SK-N-SH (cell line): ENCODE measurements at regions not wholly inside any gene's neighbourhood (a gene's known extent, or its start where the extent isn't known, plus 50 kb on each side); places are given as distances from the start of the nearest gene placed in this dataset.

ENCODE experiments used
- CTCF ChIA-PET: fragments of 300-600, 350-600 bp; formaldehyde crosslinking; extraction: SDS; loops from one replicate; lab custom pipeline; 2021; lab: Yijun Ruan, JAX
- POLR2A ChIA-PET: fragments of 350-600 bp; sonication (Branson Sonifier 250); formaldehyde crosslinking; extraction: SDS; loops from one replicate; lab custom pipeline; 2020; ENCODE audit warnings: antibody characterized with exemption, inconsistent platforms; lab: Yijun Ruan, JAX
- DNase-seq: peaks from one replicate; pipeline ENCODE4 v3.0.0; 2012
- H2AFZ ChIP-seq: fragments of 200-600 bp; sonication (generic); 2 replicates; pipeline ENCODE4 v1.8.1; 2016; ENCODE audit warnings: antibody characterized with exemption, mild to moderate bottlenecking, low read depth
- H3F3A ChIP-seq: fragments of 200-600 bp; sonication (generic); replicated peaks from 2 replicates; pipeline ENCODE3; 2016; ENCODE audit warnings: antibody characterized with exemption, mild to moderate bottlenecking; ENCODE audit not compliant: insufficient read depth
- H3K27ac ChIP-seq, 2 experiments: fragments of 200-500 bp in 1 of 2; fragments of 200-600 bp in 1 of 2; sonication (Bioruptor generic) in 1 of 2; sonication (generic), shearing (Covaris generic) in 1 of 2; 2 replicates each; pipeline versions ENCODE4 v1.5.1 to v1.6.1; 2014 to 2016; ENCODE audit warnings: low read depth in 2 of 2, inconsistent platforms in 1 of 2, low read length in 1 of 2, mild to moderate bottlenecking in 1 of 2, mixed read lengths in 1 of 2
- H3K27me3 ChIP-seq: fragments of 200-600 bp; sonication (generic), shearing (Covaris generic); 2 replicates; pipeline ENCODE4 v1.6.1; 2016; ENCODE audit warnings: mixed run types; ENCODE audit not compliant: insufficient read depth
- H3K36me3 ChIP-seq, 2 experiments: fragments of 200-500 bp in 1 of 2; fragments of 200-600 bp in 1 of 2; sonication (Bioruptor generic) in 1 of 2; sonication (generic) in 1 of 2; replicated peaks in 1 of 2; 2 replicates each; pipeline versions ENCODE3 to v1.5.1; 2014 to 2016; ENCODE audit warnings: low read length in 1 of 2, mild to moderate bottlenecking in 1 of 2; ENCODE audit not compliant: insufficient read depth in 2 of 2, control insufficient read depth in 1 of 2
- H3K4me1 ChIP-seq, 2 experiments: fragments of 200-500 bp in 1 of 2; fragments of 200-600 bp in 1 of 2; sonication (Bioruptor generic) in 1 of 2; sonication (generic), shearing (Covaris generic) in 1 of 2; 2 replicates each; pipeline versions ENCODE4 v1.5.1 to v1.6.1; 2014 to 2016; ENCODE audit warnings: low read depth in 1 of 2, low read length in 1 of 2, mixed run types in 1 of 2; ENCODE audit not compliant: insufficient read depth in 2 of 2, control insufficient read depth in 1 of 2
- H3K4me2 ChIP-seq: fragments of 200-600 bp; sonication (generic), shearing (Covaris generic); 2 replicates; pipeline ENCODE4 v1.6.1; 2017; ENCODE audit warnings: mixed run types
- H3K4me3 ChIP-seq, 2 experiments: fragments of 200-500 bp in 1 of 2; fragments of 200-600 bp in 1 of 2; sonication (Bioruptor generic) in 1 of 2; sonication (generic), shearing (Covaris generic) in 1 of 2; 2 replicates each; pipeline versions ENCODE4 v1.5.1 to v1.8.1; 2014 to 2016; ENCODE audit warnings: low read depth in 2 of 2, inconsistent platforms in 1 of 2, low read length in 1 of 2, mild to moderate bottlenecking in 1 of 2, mixed read lengths in 1 of 2, moderate library complexity in 1 of 2
- H3K79me2 ChIP-seq: fragments of 200-600 bp; sonication (generic); 2 replicates; pipeline ENCODE4 v1.8.1; 2017; ENCODE audit warnings: mild to moderate bottlenecking; ENCODE audit not compliant: insufficient read depth
- H3K9ac ChIP-seq: fragments of 200-600 bp; sonication (generic); 2 replicates; pipeline ENCODE4 v1.6.1; 2017; ENCODE audit warnings: mixed run types
- H3K9me2 ChIP-seq: fragments of 200-600 bp; sonication (generic); 2 replicates; pipeline ENCODE4 v1.6.1; 2017; ENCODE audit warnings: mixed run types
- H3K9me3 ChIP-seq: fragments of 200-600 bp; sonication (generic); 2 replicates; pipeline ENCODE4 v1.6.1; 2017; ENCODE audit warnings: mixed run types, mild to moderate bottlenecking, moderate library complexity
- H4K20me1 ChIP-seq: fragments of 200-600 bp; sonication (generic); 2 replicates; pipeline ENCODE4 v1.6.1; 2017; ENCODE audit warnings: mild to moderate bottlenecking, mixed run types; ENCODE audit not compliant: insufficient read depth
- EP300 ChIP-seq, 2 experiments: IDR thresholded peaks; 2 replicates each; pipeline versions ENCODE4 v1.4.0 to v1.6.1; 2012; ENCODE audit warnings: borderline replicate concordance in 1 of 2, low read depth in 1 of 2, low read length in 1 of 2
- EZH2phosphoT487 ChIP-seq: fragments of 200-600 bp; sonication (generic); IDR thresholded peaks from 2 replicates; pipeline ENCODE4 v1.6.1; 2017; ENCODE audit warnings: low read depth, mixed run types, mild to moderate bottlenecking, antibody characterized with exemption, moderate library complexity, borderline replicate concordance
- FOSL2 ChIP-seq: IDR thresholded peaks from 2 replicates; pipeline ENCODE4 v1.4.0; 2012; ENCODE audit warnings: low read depth, mild to moderate bottlenecking, moderate library complexity, borderline replicate concordance
- FOXJ3 ChIP-seq: sonication (generic); formaldehyde crosslinking; IDR thresholded peaks from 2 replicates; pipeline ENCODE4 v1.5.1; 2020; ENCODE audit warnings: mild to moderate bottlenecking, missing genetic modification reagents
- GATA2 ChIP-seq: sonication (generic); formaldehyde crosslinking; IDR thresholded peaks from 2 replicates; pipeline ENCODE4 v1.5.0; 2020; ENCODE audit warnings: mild to moderate bottlenecking, missing genetic modification reagents
- RAD21 ChIP-seq: IDR thresholded peaks from 2 replicates; pipeline ENCODE4 v1.6.1; 2012; ENCODE audit warnings: mild to moderate bottlenecking, low read length
- RFX5 ChIP-seq: IDR thresholded peaks from 2 replicates; pipeline ENCODE4 v1.6.1; 2012; ENCODE audit warnings: mild to moderate bottlenecking, improper control_type of control experiment, low read length
- SIN3A ChIP-seq: IDR thresholded peaks from 2 replicates; pipeline ENCODE4 v1.6.1; 2012; ENCODE audit warnings: low read depth, mild to moderate bottlenecking, low read length, moderate library complexity, borderline replicate concordance
- SMC3 ChIP-seq: IDR thresholded peaks from 2 replicates; pipeline ENCODE4 v1.6.1; 2012; ENCODE audit warnings: low read depth, low read length, improper control_type of control experiment
- YY1 ChIP-seq: IDR thresholded peaks from 2 replicates; pipeline ENCODE4 v1.4.0; 2012; ENCODE audit warnings: low read depth, mild to moderate bottlenecking
- WGBS: methylation state at CpG from one replicate; pipeline ENCODE4 v1.1.6; 2017; ENCODE audit warnings: low lambda C conversion rate; 5-methylcytosine and 5-hydroxymethylcytosine counted together
- TF ChIP-seq, protein P1 (sequence below): fragments of 150-350 bp; IDR thresholded peaks from 2 replicates; pipeline ENCODE4 v1.6.1; 2017; ENCODE audit warnings: antibody characterized with exemption, low read length, low read depth, borderline replicate concordance
- TF ChIP-seq, protein P2 (sequence below): fragments of 200-600 bp; sonication (generic); IDR thresholded peaks from 2 replicates; pipeline ENCODE4 v1.6.1; 2017; ENCODE audit warnings: antibody characterized with exemption, mild to moderate bottlenecking, moderate library complexity
- TF ChIP-seq, protein P3 (sequence below): IDR thresholded peaks from 2 replicates; pipeline ENCODE4; 2012
- TF ChIP-seq, protein P4 (sequence below): IDR thresholded peaks from 2 replicates; pipeline ENCODE4 v1.4.0; 2012; ENCODE audit warnings: low read depth, borderline replicate concordance
- TF ChIP-seq, protein P5 (sequence below): IDR thresholded peaks from 2 replicates; pipeline ENCODE4 v1.4.0; 2012; ENCODE audit warnings: low read depth
- TF ChIP-seq, protein P6 (sequence below): IDR thresholded peaks from 2 replicates; pipeline ENCODE4 v1.4.0; 2012; ENCODE audit warnings: low read depth, borderline replicate concordance

DNA sequence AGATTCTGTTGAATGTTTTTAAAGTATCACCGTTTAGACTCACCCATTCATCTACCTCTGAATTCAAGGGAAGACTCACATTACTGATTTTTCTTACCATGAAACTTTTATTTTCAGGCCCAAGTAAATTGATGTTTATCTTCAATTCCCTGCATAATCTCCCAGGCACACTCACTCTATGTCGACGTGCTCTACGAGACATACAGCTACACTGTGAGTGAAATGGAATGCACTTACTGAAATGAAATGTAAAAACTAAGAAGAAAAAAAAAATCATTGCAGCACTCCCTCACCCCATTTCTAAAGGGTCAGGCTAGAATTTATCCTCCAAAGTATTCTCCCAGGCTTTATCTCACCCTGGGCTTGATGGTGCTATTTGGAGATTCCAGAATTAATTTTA is 987.9 kb downstream of the CCSER2 start:
- ChIA-PET POLR2A (no interaction called here), CTCF (interaction anchor here (1.3 kb wide), 1 partner anchor 71 kb away, joined by 3 read pairs; no protein-coding TSS in a partner anchor)
- H3K27me3 ChIP-seq: no peaks in the 10 kb centered on the region
- TF ChIP-seq RAD21 (no peak), FOXJ3 (CRISPR knock-in tag) (no peak), EZH2phosphoT487 (no peak), SMC3 (no peak), EP300 (IDR thresholded peaks at IDR 0.05; ENCODE audit: borderline replicate concordance in 1 of 2, low read depth in 1 of 2, low read length in 1 of 2) (no peak), YY1 (no peak), RFX5 (no peak), FOSL2 (no peak), GATA2 (CRISPR knock-in tag) (no peak), SIN3A (no peak)
- TF ChIP-seq, protein P1, sequence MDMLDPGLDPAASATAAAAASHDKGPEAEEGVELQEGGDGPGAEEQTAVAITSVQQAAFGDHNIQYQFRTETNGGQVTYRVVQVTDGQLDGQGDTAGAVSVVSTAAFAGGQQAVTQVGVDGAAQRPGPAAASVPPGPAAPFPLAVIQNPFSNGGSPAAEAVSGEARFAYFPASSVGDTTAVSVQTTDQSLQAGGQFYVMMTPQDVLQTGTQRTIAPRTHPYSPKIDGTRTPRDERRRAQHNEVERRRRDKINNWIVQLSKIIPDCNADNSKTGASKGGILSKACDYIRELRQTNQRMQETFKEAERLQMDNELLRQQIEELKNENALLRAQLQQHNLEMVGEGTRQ: no peak
- TF ChIP-seq, protein P2, sequence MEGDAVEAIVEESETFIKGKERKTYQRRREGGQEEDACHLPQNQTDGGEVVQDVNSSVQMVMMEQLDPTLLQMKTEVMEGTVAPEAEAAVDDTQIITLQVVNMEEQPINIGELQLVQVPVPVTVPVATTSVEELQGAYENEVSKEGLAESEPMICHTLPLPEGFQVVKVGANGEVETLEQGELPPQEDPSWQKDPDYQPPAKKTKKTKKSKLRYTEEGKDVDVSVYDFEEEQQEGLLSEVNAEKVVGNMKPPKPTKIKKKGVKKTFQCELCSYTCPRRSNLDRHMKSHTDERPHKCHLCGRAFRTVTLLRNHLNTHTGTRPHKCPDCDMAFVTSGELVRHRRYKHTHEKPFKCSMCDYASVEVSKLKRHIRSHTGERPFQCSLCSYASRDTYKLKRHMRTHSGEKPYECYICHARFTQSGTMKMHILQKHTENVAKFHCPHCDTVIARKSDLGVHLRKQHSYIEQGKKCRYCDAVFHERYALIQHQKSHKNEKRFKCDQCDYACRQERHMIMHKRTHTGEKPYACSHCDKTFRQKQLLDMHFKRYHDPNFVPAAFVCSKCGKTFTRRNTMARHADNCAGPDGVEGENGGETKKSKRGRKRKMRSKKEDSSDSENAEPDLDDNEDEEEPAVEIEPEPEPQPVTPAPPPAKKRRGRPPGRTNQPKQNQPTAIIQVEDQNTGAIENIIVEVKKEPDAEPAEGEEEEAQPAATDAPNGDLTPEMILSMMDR: no peak
- TF ChIP-seq, protein P3, sequence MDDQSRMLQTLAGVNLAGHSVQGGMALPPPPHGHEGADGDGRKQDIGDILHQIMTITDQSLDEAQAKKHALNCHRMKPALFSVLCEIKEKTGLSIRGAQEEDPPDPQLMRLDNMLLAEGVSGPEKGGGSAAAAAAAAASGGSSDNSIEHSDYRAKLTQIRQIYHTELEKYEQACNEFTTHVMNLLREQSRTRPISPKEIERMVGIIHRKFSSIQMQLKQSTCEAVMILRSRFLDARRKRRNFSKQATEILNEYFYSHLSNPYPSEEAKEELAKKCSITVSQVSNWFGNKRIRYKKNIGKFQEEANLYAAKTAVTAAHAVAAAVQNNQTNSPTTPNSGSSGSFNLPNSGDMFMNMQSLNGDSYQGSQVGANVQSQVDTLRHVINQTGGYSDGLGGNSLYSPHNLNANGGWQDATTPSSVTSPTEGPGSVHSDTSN: no peak
- TF ChIP-seq, protein P4, sequence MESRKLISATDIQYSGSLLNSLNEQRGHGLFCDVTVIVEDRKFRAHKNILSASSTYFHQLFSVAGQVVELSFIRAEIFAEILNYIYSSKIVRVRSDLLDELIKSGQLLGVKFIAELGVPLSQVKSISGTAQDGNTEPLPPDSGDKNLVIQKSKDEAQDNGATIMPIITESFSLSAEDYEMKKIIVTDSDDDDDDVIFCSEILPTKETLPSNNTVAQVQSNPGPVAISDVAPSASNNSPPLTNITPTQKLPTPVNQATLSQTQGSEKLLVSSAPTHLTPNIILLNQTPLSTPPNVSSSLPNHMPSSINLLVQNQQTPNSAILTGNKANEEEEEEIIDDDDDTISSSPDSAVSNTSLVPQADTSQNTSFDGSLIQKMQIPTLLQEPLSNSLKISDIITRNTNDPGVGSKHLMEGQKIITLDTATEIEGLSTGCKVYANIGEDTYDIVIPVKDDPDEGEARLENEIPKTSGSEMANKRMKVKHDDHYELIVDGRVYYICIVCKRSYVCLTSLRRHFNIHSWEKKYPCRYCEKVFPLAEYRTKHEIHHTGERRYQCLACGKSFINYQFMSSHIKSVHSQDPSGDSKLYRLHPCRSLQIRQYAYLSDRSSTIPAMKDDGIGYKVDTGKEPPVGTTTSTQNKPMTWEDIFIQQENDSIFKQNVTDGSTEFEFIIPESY: no peak
- TF ChIP-seq, protein P5, sequence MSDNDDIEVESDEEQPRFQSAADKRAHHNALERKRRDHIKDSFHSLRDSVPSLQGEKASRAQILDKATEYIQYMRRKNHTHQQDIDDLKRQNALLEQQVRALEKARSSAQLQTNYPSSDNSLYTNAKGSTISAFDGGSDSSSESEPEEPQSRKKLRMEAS: no peak
- TF ChIP-seq, protein P6, sequence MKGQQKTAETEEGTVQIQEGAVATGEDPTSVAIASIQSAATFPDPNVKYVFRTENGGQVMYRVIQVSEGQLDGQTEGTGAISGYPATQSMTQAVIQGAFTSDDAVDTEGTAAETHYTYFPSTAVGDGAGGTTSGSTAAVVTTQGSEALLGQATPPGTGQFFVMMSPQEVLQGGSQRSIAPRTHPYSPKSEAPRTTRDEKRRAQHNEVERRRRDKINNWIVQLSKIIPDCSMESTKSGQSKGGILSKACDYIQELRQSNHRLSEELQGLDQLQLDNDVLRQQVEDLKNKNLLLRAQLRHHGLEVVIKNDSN: no peak
- no peak overlapping the region for H3K9ac ChIP-seq
- H3K4me3 ChIP-seq: no peak overlapping the region
- H3K27ac ChIP-seq: no peak overlapping the region
- H3K9me3 ChIP-seq: no peaks in the 10 kb centered on the region
- 61% methylated on average over 4 of the region's 4 CpGs for WGBS
- H2AFZ ChIP-seq: no peak overlapping the region
- H3K79me2 ChIP-seq: no peaks in the 10 kb centered on the region
- no peaks in the 10 kb centered on the region for H3F3A ChIP-seq
- H3K36me3 ChIP-seq: no peaks in the 10 kb centered on the region
- no peak for DNase-seq
- H3K4me1 ChIP-seq: peaks cover 0 to 15% of the 10 kb centered on the region in 2 experiments; a peak in 1 of 4 replicates
- H3K9me2 ChIP-seq: no peaks in the 10 kb centered on the region
- no peak overlapping the region for H3K4me2 ChIP-seq
- H4K20me1 ChIP-seq: no peaks in the 10 kb centered on the region
